HuH-7.5 (cell line): ENCODE measurements at regions not wholly inside any gene's neighbourhood (a gene's known extent, or its start where the extent isn't known, plus 50 kb on each side); places are given as distances from the start of the nearest gene placed in this dataset.

Source experiments
- DNase-seq: peaks from one replicate; pipeline ENCODE4 v3.0.0; 2011; ENCODE audit warnings: low spot score

DNA sequence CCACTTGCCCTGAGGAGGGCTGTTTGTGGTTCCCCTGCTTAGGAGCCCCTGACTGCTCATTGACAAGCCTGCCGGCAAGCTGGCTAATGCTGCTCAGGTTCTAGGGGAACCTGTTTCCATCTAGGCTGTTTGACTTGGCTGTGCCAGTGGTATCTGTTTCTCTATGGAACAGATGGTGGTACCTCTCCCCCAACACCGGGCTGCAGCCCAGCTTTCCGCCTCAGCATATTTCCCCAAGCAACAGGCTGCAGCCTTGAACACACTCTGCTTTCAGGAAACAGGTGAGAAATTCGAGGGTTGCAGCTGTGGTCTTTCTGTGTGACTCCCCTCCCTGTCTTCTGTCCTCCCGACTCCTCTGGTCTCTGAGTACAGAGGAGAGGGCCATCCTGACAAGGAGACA, 132.3 kb downstream of the TMEM132E start:
- no peak for DNase-seq

- DNase-seq = no peak
Observed at GRCh38 chr17:34710226-34710625, 130.8 kb downstream of the TMEM132E start.

GRCh38 chr17:34709158-34709754, 129.9 kb downstream of the TMEM132E start:
- DNase-seq = no peak

GRCh38 chr17:34706029-34706428, 126.6 kb downstream of the TMEM132E start:
- no peak for DNase-seq

DNA sequence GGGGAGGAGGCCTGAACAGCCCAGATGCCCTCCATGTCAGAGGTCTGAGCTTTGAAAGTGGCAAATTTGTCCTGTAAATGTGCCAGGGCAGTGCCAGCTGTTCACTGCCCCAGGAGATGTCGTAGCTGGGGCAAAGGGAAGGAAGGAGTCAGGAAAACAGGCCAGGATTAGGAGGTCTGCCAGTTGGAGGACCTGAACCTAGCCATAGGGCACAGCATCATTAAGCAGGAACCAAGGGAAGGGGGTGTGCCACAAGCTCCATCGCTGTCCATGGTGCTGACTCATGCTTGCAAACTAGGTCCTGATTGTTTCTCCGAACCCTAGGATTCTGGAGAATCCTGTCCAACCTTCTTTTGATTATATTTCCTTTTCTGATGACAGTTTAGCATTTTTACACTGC, 124.2 kb downstream of the TMEM132E start:
- DNase-seq = peak; percentile 27

- no peak for DNase-seq
Observed at GRCh38 chr17:34699181-34699580, 119.8 kb downstream of the TMEM132E start.

GRCh38 chr17:34692920-34693319, 113.5 kb downstream of the TMEM132E start:
- DNase-seq = no peak
